Astrocyte (in vitro differentiated cells and primary cell): ENCODE measurements at regions not wholly inside any gene's neighbourhood (a gene's known extent, or its start where the extent isn't known, plus 50 kb on each side); places are given as distances from the start of the nearest gene placed in this dataset.

ENCODE experiments used
- DNase-seq: peaks from one replicate; pipeline ENCODE4 v3.0.0-alpha.2; 2010; ENCODE audit warnings: low read depth
- FAIRE-seq: peaks from 2 replicates; lab custom pipeline; 2011; peaks lifted over from hg19 to GRCh38; lab: Jason Lieb, UNC
- H2AFZ ChIP-seq: 2 replicates; pipeline ENCODE4 v1.6.0; 2012; ENCODE audit warnings: low read depth, low read length, inconsistent platforms
- H3K27ac ChIP-seq: 2 replicates; pipeline ENCODE4 v1.5.1; 2011; ENCODE audit warnings: low read depth, low read length, inconsistent platforms
- H3K27me3 ChIP-seq: 2 replicates; pipeline ENCODE4 v1.6.0; 2011; ENCODE audit warnings: low read length, inconsistent platforms; ENCODE audit not compliant: insufficient read depth
- H3K36me3 ChIP-seq: 2 replicates; pipeline ENCODE4 v1.5.1; 2011; ENCODE audit warnings: low read length, inconsistent platforms; ENCODE audit not compliant: insufficient read depth
- H3K4me1 ChIP-seq: 2 replicates; pipeline ENCODE4 v1.5.1; 2011; ENCODE audit warnings: low read length, inconsistent platforms; ENCODE audit not compliant: insufficient read depth
- H3K4me2 ChIP-seq: 2 replicates; pipeline ENCODE4 v1.6.0; 2012; ENCODE audit warnings: low read length, inconsistent platforms
- H3K4me3 ChIP-seq: 2 replicates; pipeline ENCODE4 v1.5.1; 2011; ENCODE audit warnings: low read depth, mild to moderate bottlenecking, low read length, inconsistent platforms; ENCODE audit not compliant: insufficient read depth
- H3K79me2 ChIP-seq: 2 replicates; pipeline ENCODE4 v1.6.0; 2012; ENCODE audit warnings: mild to moderate bottlenecking, low read length, inconsistent platforms; ENCODE audit not compliant: insufficient read depth
- H3K9ac ChIP-seq: 2 replicates; pipeline ENCODE4 v1.6.0; 2012; ENCODE audit warnings: mild to moderate bottlenecking, low read length, inconsistent platforms
- H3K9me3 ChIP-seq: 2 replicates; pipeline ENCODE4 v1.5.1; 2012; ENCODE audit warnings: low read depth, mild to moderate bottlenecking, low read length, inconsistent platforms; ENCODE audit not compliant: insufficient read depth
- H4K20me1 ChIP-seq: 2 replicates; pipeline ENCODE4 v1.6.0; 2012; ENCODE audit warnings: low read length, inconsistent platforms; ENCODE audit not compliant: insufficient read depth
- H3K27ac Mint-ChIP-seq: one replicate; pipeline ENCODE4 v1.8.0; 2021; ENCODE audit warnings: mild to moderate bottlenecking, mixed read lengths; ENCODE audit not compliant: unreplicated experiment
- H3K27me3 Mint-ChIP-seq: one replicate; pipeline ENCODE4 v1.8.0; 2021; ENCODE audit warnings: low read depth, mixed read lengths; ENCODE audit not compliant: unreplicated experiment
- H3K36me3 Mint-ChIP-seq: one replicate; pipeline ENCODE4 v1.8.0; 2021; ENCODE audit warnings: low read depth, mixed read lengths; ENCODE audit not compliant: unreplicated experiment
- H3K4me1 Mint-ChIP-seq: one replicate; pipeline ENCODE4 v1.8.0; 2021; ENCODE audit warnings: low read depth, mixed read lengths; ENCODE audit not compliant: unreplicated experiment
- H3K4me3 Mint-ChIP-seq: one replicate; pipeline ENCODE4 v1.8.0; 2021; ENCODE audit warnings: mild to moderate bottlenecking, moderate library complexity, mixed read lengths; ENCODE audit not compliant: unreplicated experiment
- H3K9me3 Mint-ChIP-seq: one replicate; pipeline ENCODE4 v1.8.0; 2021; ENCODE audit warnings: mild to moderate bottlenecking, mixed read lengths; ENCODE audit not compliant: unreplicated experiment
- CTCF ChIP-seq: IDR thresholded peaks from 2 replicates; pipeline ENCODE4 v1.5.1; 2011; ENCODE audit warnings: low read depth, mild to moderate bottlenecking, inconsistent platforms, low read length, moderate library complexity; ENCODE audit not compliant: insufficient read depth
- EZH2 ChIP-seq: IDR thresholded peaks from 2 replicates; pipeline ENCODE4 v1.6.1; 2012; ENCODE audit warnings: mild to moderate bottlenecking, low read length, inconsistent platforms; ENCODE audit not compliant: insufficient read depth

- TF ChIP-seq EZH2 (no peak), CTCF (no peak)
- H2AFZ ChIP-seq, result no peak overlapping the region
- no peaks in the 10 kb centered on the region for H3K36me3 ChIP-seq
- no peaks in the 10 kb centered on the region for H3K9me3 ChIP-seq
- H3K79me2 ChIP-seq, result no peaks in the 10 kb centered on the region
- H3K4me3 ChIP-seq, result no peak overlapping the region
- no peaks in the 10 kb centered on the region for H3K4me1 ChIP-seq
- Mint-ChIP-seq H3K27me3 (no peaks in the 10 kb centered on the region), H3K9me3 (no peaks in the 10 kb centered on the region), H3K36me3 (no peaks in the 10 kb centered on the region), H3K4me1 (no peaks in the 10 kb centered on the region), H3K27ac (no peak overlapping the region), H3K4me3 (no peak overlapping the region)
- H3K27me3 ChIP-seq, result peaks cover 11% of the 10 kb centered on the region
- no peaks in the 10 kb centered on the region for H4K20me1 ChIP-seq
- FAIRE-seq, result no peak
- H3K9ac ChIP-seq, result no peak overlapping the region
- no peak overlapping the region for H3K27ac ChIP-seq
- no peak overlapping the region for H3K4me2 ChIP-seq
- peak; percentile 63 for DNase-seq
Observed at GRCh38 chr1:60160141-60160540, 86.6 kb upstream of the C1orf87 start.

- no peak for FAIRE-seq
- no peaks in the 10 kb centered on the region for H3K79me2 ChIP-seq
- no peak for DNase-seq
- H3K27ac ChIP-seq, result no peak overlapping the region
- H2AFZ ChIP-seq, result no peak overlapping the region
- H3K27me3 Mint-ChIP-seq, result no peaks in the 10 kb centered on the region
- no peak overlapping the region for H3K4me2 ChIP-seq
- H3K4me3 Mint-ChIP-seq, result no peak overlapping the region
- no peaks in the 10 kb centered on the region for H3K36me3 Mint-ChIP-seq
- H3K27me3 ChIP-seq, result no peaks in the 10 kb centered on the region
- H3K4me3 ChIP-seq, result no peak overlapping the region
- no peaks in the 10 kb centered on the region for H3K36me3 ChIP-seq
- H4K20me1 ChIP-seq, result no peaks in the 10 kb centered on the region
- H3K27ac Mint-ChIP-seq, result no peak overlapping the region
- TF ChIP-seq EZH2, result no peak
- TF ChIP-seq CTCF, result no peak
- no peaks in the 10 kb centered on the region for H3K4me1 Mint-ChIP-seq
- no peaks in the 10 kb centered on the region for H3K4me1 ChIP-seq
- no peaks in the 10 kb centered on the region for H3K9me3 Mint-ChIP-seq
- H3K9ac ChIP-seq, result no peak overlapping the region
- no peaks in the 10 kb centered on the region for H3K9me3 ChIP-seq
Observed at GRCh38 chr1:60156371-60156770, 82.8 kb upstream of the C1orf87 start.

GRCh38 chr1:60153961-60154360 lies 80.4 kb upstream of the C1orf87 start:
- H3K36me3 Mint-ChIP-seq, result no peaks in the 10 kb centered on the region
- H3K27me3 ChIP-seq, result no peaks in the 10 kb centered on the region
- TF ChIP-seq EZH2 (no peak), CTCF (no peak)
- no peak overlapping the region for H3K9ac ChIP-seq
- FAIRE-seq, result no peak
- no peak overlapping the region for H3K4me3 Mint-ChIP-seq
- no peak overlapping the region for H3K4me3 ChIP-seq
- no peaks in the 10 kb centered on the region for H3K79me2 ChIP-seq
- peaks cover 2% of the 10 kb centered on the region for H3K4me1 Mint-ChIP-seq
- no peak overlapping the region for H2AFZ ChIP-seq
- no peak overlapping the region for H3K4me2 ChIP-seq
- H3K27me3 Mint-ChIP-seq, result no peaks in the 10 kb centered on the region
- no peak overlapping the region for H3K27ac ChIP-seq
- H3K9me3 Mint-ChIP-seq, result no peaks in the 10 kb centered on the region
- no peak for DNase-seq
- no peak overlapping the region for H3K27ac Mint-ChIP-seq
- no peaks in the 10 kb centered on the region for H3K4me1 ChIP-seq
- H3K9me3 ChIP-seq, result no peaks in the 10 kb centered on the region
- no peaks in the 10 kb centered on the region for H3K36me3 ChIP-seq
- no peaks in the 10 kb centered on the region for H4K20me1 ChIP-seq
